ENCODE measurements at regions not wholly inside any gene's neighbourhood (a gene's known extent, or its start where the extent isn't known, plus 50 kb on each side); places are given as distances from the start of the nearest gene placed in this dataset.

- no peaks in the 10 kb centered on the region for H3K27me3 ChIP-seq (ENCODE audit: control insufficient read depth, extremely low read depth, insufficient read depth, low read length)
- no peaks in the 10 kb centered on the region for H3K79me2 ChIP-seq (ENCODE audit: control insufficient read depth, insufficient read depth, low read length)
- no peaks in the 10 kb centered on the region for H4K20me1 ChIP-seq (ENCODE audit: control insufficient read depth, extremely low read depth, insufficient read depth, low read length)
- no peaks in the 10 kb centered on the region for H3K4me1 ChIP-seq (ENCODE audit: control insufficient read depth, extremely low read depth, insufficient read depth, low read length)
- DNase-seq (ENCODE audit: low read depth, low spot score) = no peak
- H3K36me3 ChIP-seq (ENCODE audit: control insufficient read depth in 2 of 2, extremely low read depth in 1 of 2, insufficient read depth in 2 of 2, low read length in 2 of 2) = no peaks in the 10 kb centered on the region
- FAIRE-seq = no peak
- no peak overlapping the region for H3K4me3 ChIP-seq (ENCODE audit: control insufficient read depth in 2 of 3, extremely low read depth in 1 of 3, insufficient read depth in 2 of 3, low read depth in 1 of 3, low read length in 3 of 3)
- H3K9ac ChIP-seq (ENCODE audit: control insufficient read depth, extremely low read depth, insufficient read depth, low read length) = no peak overlapping the region
- dilution Hi-C loops (cut with MboI; ENCODE audit: extremely low pct_ligation_motif_present, low sequenced_read_pairs) = no loop called here
- no peak overlapping the region for H2AFZ ChIP-seq (ENCODE audit: control insufficient read depth, low read length)
- no peak overlapping the region for H3K27ac ChIP-seq (ENCODE audit: control insufficient read depth, insufficient read depth, low read length)
- no peak overlapping the region for H3K4me2 ChIP-seq (ENCODE audit: control insufficient read depth, extremely low read depth, insufficient read depth, low read depth, low read length)
- H3K9me3 ChIP-seq (ENCODE audit: control insufficient read depth, low read depth, low read length) = no peaks in the 10 kb centered on the region
- H3K9me1 ChIP-seq (ENCODE audit: control insufficient read depth, extremely low read depth, insufficient read depth, low read length) = no peaks in the 10 kb centered on the region
- no peak for TF ChIP-seq CTCF (optimal IDR thresholded peaks at IDR 0.05 in 1 of 3, IDR thresholded peaks at IDR 0.05 in 1 of 3, conservative IDR thresholded peaks at IDR 0.05 in 1 of 3; ENCODE audit: extremely low read depth in 1 of 3, insufficient read depth in 2 of 3, low read length in 3 of 3)
- no peak for TF ChIP-seq EZH2 (IDR thresholded peaks at IDR 0.05; ENCODE audit: low read length)
These were observed 81.5 kb upstream of the FZD7 start for GRCh38 chr2:201952187-201952586.

- dilution Hi-C loops (cut with MboI; ENCODE audit: extremely low pct_ligation_motif_present, low sequenced_read_pairs) = no loop called here
- Histone ChIP-seq H4K20me1 (ENCODE audit: control insufficient read depth, extremely low read depth, insufficient read depth, low read length) (no peaks in the 10 kb centered on the region), H3K27me3 (ENCODE audit: control insufficient read depth, extremely low read depth, insufficient read depth, low read length) (no peaks in the 10 kb centered on the region), H3K4me2 (ENCODE audit: control insufficient read depth, extremely low read depth, insufficient read depth, low read depth, low read length) (no peak overlapping the region), H3K27ac (ENCODE audit: control insufficient read depth, insufficient read depth, low read length) (no peak overlapping the region), H3K36me3 (ENCODE audit: control insufficient read depth in 2 of 2, extremely low read depth in 1 of 2, insufficient read depth in 2 of 2, low read length in 2 of 2) (no peaks in the 10 kb centered on the region), H3K4me3 (ENCODE audit: control insufficient read depth in 2 of 3, extremely low read depth in 1 of 3, insufficient read depth in 2 of 3, low read depth in 1 of 3, low read length in 3 of 3) (no peak overlapping the region), H3K9ac (ENCODE audit: control insufficient read depth, extremely low read depth, insufficient read depth, low read length) (no peak overlapping the region), H3K79me2 (ENCODE audit: control insufficient read depth, insufficient read depth, low read length) (no peaks in the 10 kb centered on the region), H2AFZ (ENCODE audit: control insufficient read depth, low read length) (no peak overlapping the region), H3K4me1 (ENCODE audit: control insufficient read depth, extremely low read depth, insufficient read depth, low read length) (no peaks in the 10 kb centered on the region), H3K9me1 (ENCODE audit: control insufficient read depth, extremely low read depth, insufficient read depth, low read length) (no peaks in the 10 kb centered on the region), H3K9me3 (ENCODE audit: control insufficient read depth, low read depth, low read length) (no peaks in the 10 kb centered on the region)
- FAIRE-seq (no peak), DNase-seq (ENCODE audit: low read depth, low spot score) (no peak)
- TF ChIP-seq CTCF (optimal IDR thresholded peaks at IDR 0.05 in 1 of 3, IDR thresholded peaks at IDR 0.05 in 1 of 3, conservative IDR thresholded peaks at IDR 0.05 in 1 of 3; ENCODE audit: extremely low read depth in 1 of 3, insufficient read depth in 2 of 3, low read length in 3 of 3) (no peak), EZH2 (IDR thresholded peaks at IDR 0.05; ENCODE audit: low read length) (no peak)
These were observed 80.3 kb upstream of the FZD7 start for GRCh38 chr2:201953396-201953795.
